HG03025 (cell line): ENCODE measurements at regions not wholly inside any gene's neighbourhood (a gene's known extent, or its start where the extent isn't known, plus 50 kb on each side); places are given as distances from the start of the nearest gene placed in this dataset.
"Not testable (repeated sequence)": the region's sequence is repeated elsewhere in the genome, so short reads cannot be mapped to it uniquely, and the experiment has no call there.

ENCODE experiments used
- ATAC-seq: cut with Tn5 transposase; IDR thresholded peaks from one replicate; pipeline ENCODE4 v1.9.1; 2021; ENCODE audit warnings: mild to moderate bottlenecking, moderate library complexity; ENCODE audit not compliant: unreplicated experiment, low FRiP score

GRCh38 chr2:75328156-75328555 lies 128.8 kb upstream of the TACR1 start:
- ATAC-seq, result no peak

GRCh38 chr2:75327334-75327733 lies 128.0 kb upstream of the TACR1 start:
- no peak for ATAC-seq

GRCh38 chr2:75326645-75327044 lies 127.3 kb upstream of the TACR1 start:
- no peak for ATAC-seq

- ATAC-seq, result no peak
Measured at GRCh38 chr2:75325594-75325993, 126.3 kb upstream of the TACR1 start.

GRCh38 chr2:75324861-75325284 lies 125.6 kb upstream of the TACR1 start:
- no peak for ATAC-seq

- ATAC-seq, result no peak
Measured at GRCh38 chr2:75324141-75324540, 124.8 kb upstream of the TACR1 start.

GRCh38 chr2:75321599-75321922 lies 122.2 kb upstream of the TACR1 start:
- no peak for ATAC-seq

- ATAC-seq, result no peak
Measured at GRCh38 chr2:75320898-75321598, 121.7 kb upstream of the TACR1 start.

GRCh38 chr2:75319951-75320350 lies 120.6 kb upstream of the TACR1 start:
- ATAC-seq, result no peak

GRCh38 chr2:75317802-75318201 lies 118.5 kb upstream of the TACR1 start:
- no peak for ATAC-seq

- ATAC-seq, result no peak
Measured at GRCh38 chr2:75317316-75317715, 118.0 kb upstream of the TACR1 start.

GRCh38 chr2:75315436-75315835 lies 116.1 kb upstream of the TACR1 start:
- ATAC-seq, result no peak

- ATAC-seq, result peak; percentile 100
Measured at GRCh38 chr2:75311993-75312392, 112.7 kb upstream of the TACR1 start.

GRCh38 chr2:75311521-75311920 lies 112.2 kb upstream of the TACR1 start:
- no peak for ATAC-seq

GRCh38 chr2:75310876-75311275 lies 111.6 kb upstream of the TACR1 start:
- ATAC-seq, result no peak

GRCh38 chr2:75309596-75310463 lies 110.5 kb upstream of the TACR1 start:
- ATAC-seq, result no peak

- ATAC-seq, result no peak
Measured at GRCh38 chr2:75303227-75303626, 103.9 kb upstream of the TACR1 start.

GRCh38 chr2:75294362-75294761 lies 95.0 kb upstream of the TACR1 start:
- ATAC-seq, result no peak

- no peak for ATAC-seq
Measured at GRCh38 chr2:75292826-75293225, 93.5 kb upstream of the TACR1 start.

GRCh38 chr2:75290600-75291150 lies 91.4 kb upstream of the TACR1 start:
- ATAC-seq, result no peak

GRCh38 chr2:75289771-75290170 lies 90.5 kb upstream of the TACR1 start:
- no peak for ATAC-seq

- not testable (repeated sequence) for ATAC-seq
Measured at GRCh38 chr2:75289178-75289577, 89.9 kb upstream of the TACR1 start.
